Neural progenitor cell (in vitro differentiated cells): ENCODE measurements at regions not wholly inside any gene's neighbourhood (a gene's known extent, or its start where the extent isn't known, plus 50 kb on each side); places are given as distances from the start of the nearest gene placed in this dataset.

Experiments used
- EZH2phosphoT487 ChIP-seq: fragments of 200-600 bp; sonication (generic); IDR thresholded peaks from 2 replicates; pipeline ENCODE4 v1.6.1; 2017; ENCODE audit warnings: antibody characterized with exemption
- TF ChIP-seq, protein P1 (sequence below): fragments of 200-600 bp; sonication (generic); IDR thresholded peaks from 2 replicates; pipeline ENCODE4 v1.5.1; 2017; ENCODE audit warnings: antibody characterized with exemption, mild to moderate bottlenecking

DNA sequence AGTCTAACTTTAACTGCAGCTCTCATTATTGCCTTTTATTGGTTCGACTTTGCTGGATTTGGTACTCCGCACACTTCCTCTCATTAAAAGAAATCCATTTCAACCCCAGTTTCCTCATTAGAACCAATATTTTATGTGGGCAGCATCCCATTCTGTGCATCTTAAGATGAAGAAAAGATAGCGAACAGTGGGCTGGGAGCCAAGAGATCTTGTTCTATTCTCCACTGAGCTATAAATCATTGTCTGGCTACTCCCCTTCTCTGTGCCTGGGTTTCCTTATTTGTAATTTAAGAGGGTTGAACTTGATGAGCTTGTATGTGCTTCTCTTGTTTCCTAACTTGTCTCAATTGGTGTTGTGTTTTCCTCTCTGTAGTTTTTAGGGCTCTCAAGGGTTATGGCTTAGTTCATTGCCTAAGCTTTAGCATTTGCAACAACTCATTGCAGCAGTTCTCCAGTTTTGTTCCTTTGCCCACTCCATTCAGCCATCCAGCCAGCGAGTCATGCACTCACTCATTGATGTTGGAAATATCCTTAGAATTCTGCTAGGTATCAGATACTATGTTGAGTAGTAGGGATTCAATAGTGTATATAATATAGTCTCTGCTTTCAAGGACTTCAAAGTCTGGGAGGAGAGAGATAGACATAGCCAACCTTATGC is 273.3 kb upstream of the TNC start:
- TF ChIP-seq, protein P1, sequence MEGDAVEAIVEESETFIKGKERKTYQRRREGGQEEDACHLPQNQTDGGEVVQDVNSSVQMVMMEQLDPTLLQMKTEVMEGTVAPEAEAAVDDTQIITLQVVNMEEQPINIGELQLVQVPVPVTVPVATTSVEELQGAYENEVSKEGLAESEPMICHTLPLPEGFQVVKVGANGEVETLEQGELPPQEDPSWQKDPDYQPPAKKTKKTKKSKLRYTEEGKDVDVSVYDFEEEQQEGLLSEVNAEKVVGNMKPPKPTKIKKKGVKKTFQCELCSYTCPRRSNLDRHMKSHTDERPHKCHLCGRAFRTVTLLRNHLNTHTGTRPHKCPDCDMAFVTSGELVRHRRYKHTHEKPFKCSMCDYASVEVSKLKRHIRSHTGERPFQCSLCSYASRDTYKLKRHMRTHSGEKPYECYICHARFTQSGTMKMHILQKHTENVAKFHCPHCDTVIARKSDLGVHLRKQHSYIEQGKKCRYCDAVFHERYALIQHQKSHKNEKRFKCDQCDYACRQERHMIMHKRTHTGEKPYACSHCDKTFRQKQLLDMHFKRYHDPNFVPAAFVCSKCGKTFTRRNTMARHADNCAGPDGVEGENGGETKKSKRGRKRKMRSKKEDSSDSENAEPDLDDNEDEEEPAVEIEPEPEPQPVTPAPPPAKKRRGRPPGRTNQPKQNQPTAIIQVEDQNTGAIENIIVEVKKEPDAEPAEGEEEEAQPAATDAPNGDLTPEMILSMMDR: no peak
- TF ChIP-seq EZH2phosphoT487: no peak
